ENCODE measurements at regions not wholly inside any gene's neighbourhood (a gene's known extent, or its start where the extent isn't known, plus 50 kb on each side); places are given as distances from the start of the nearest gene placed in this dataset.

GRCh38 chr6:18663011-18663410 is 275.9 kb downstream of the RNF144B start:
- H3K14ac ChIP-seq (replicated peaks; ENCODE audit: low read depth, low read length), result no peak overlapping the region
- no peak overlapping the region for H3K4me3 ChIP-seq (ENCODE audit: insufficient read depth, low read depth, low read length)
- no peak overlapping the region for H3K9ac ChIP-seq (ENCODE audit: low read depth, low read length)
- intact Hi-C loops (cut with micrococcal nuclease) (no loop called here), dilution Hi-C loops (cut with HindIII; ENCODE audit: low sequenced_read_pairs, unreplicated experiment) (no loop called here), in situ Hi-C loops (cut with MboI; ENCODE audit: low sequenced_read_pairs) (no loop called here)
- DNase-seq (no peak), ATAC-seq (ENCODE audit: low read depth) (no peak)
- H2BK120ac ChIP-seq (ENCODE audit: low read depth, low read length), result no peak overlapping the region
- ChIA-PET POLR2A (ENCODE audit: unreplicated experiment) (no interaction called here), CTCF (interaction anchor here (0.6 kb wide), 1 partner anchor 85 kb away, joined by 3 read pairs; no protein-coding TSS in a partner anchor)
- no peak overlapping the region for H2AK9ac ChIP-seq (replicated peaks; ENCODE audit: low read depth, low read length, poor library complexity)
- H2BK15ac ChIP-seq (ENCODE audit: low read depth, low read length), result no peak overlapping the region
- no peaks in the 10 kb centered on the region for H3K9me3 ChIP-seq (ENCODE audit: control insufficient read depth, insufficient read depth, low read length)
- no peak overlapping the region for H2AK5ac ChIP-seq (ENCODE audit: low read depth, low read length)
- H4K5ac ChIP-seq (ENCODE audit: low read depth, low read length), result no peak overlapping the region
- no peaks in the 10 kb centered on the region for H3K9me1 ChIP-seq (ENCODE audit: insufficient read depth, low read length)
- H3K56ac ChIP-seq (ENCODE audit: extremely low read depth, insufficient read depth, low read length), result no peak overlapping the region
- H2BK20ac ChIP-seq (ENCODE audit: low read depth, low read length), result no peak overlapping the region
- no peak overlapping the region for H3K4ac ChIP-seq (ENCODE audit: low read depth, low read length)
- no peak overlapping the region for H3K27ac ChIP-seq (ENCODE audit: insufficient read depth, low read length)
- no peaks in the 10 kb centered on the region for H3K4me1 ChIP-seq (ENCODE audit: control insufficient read depth, insufficient read depth, low read length)
- TF ChIP-seq POLR2A (IDR thresholded peaks at IDR 0.05; ENCODE audit: low read depth, low read length) (no peak), SMC3 (IDR thresholded peaks at IDR 0.05; ENCODE audit: low read depth, low read length) (no peak), RFX5 (IDR thresholded peaks at IDR 0.05; ENCODE audit: low read depth, low read length) (no peak), CHD1 (IDR thresholded peaks at IDR 0.05; ENCODE audit: low read depth, low read length) (no peak), USF2 (IDR thresholded peaks at IDR 0.05; ENCODE audit: low read depth, low read length) (no peak)
- H4K8ac ChIP-seq (ENCODE audit: low read depth in 2 of 2, low read length in 2 of 2), result no peak overlapping the region
- no peaks in the 10 kb centered on the region for H4K20me1 ChIP-seq (ENCODE audit: insufficient read depth, low read length)
- H3K18ac ChIP-seq (ENCODE audit: low read depth, low read length), result no peak overlapping the region
- H3K79me1 ChIP-seq (ENCODE audit: low read depth in 1 of 2, low read length in 2 of 2), result no peaks in the 10 kb centered on the region
- H3K23ac ChIP-seq (ENCODE audit: low read depth, low read length), result no peak overlapping the region
- H3K27me3 ChIP-seq (ENCODE audit: control insufficient read depth, insufficient read depth, low read length), result no peaks in the 10 kb centered on the region
- H3K4me2 ChIP-seq (ENCODE audit: low read depth, low read length), result no peak overlapping the region
- no peaks in the 10 kb centered on the region for H3K36me3 ChIP-seq (ENCODE audit: control insufficient read depth, insufficient read depth, low read length)
- H4K91ac ChIP-seq (ENCODE audit: insufficient read depth, low read depth, low read length), result no peak overlapping the region
- no TSS peak for BruUV-seq (replicated peaks)
- H2BK5ac ChIP-seq (ENCODE audit: low read depth, low read length, poor library complexity, severe bottlenecking), result no peak overlapping the region
- no CpG with 5 or more reads among the region's 1 CpG for WGBS, 2 experiments (ENCODE audit: extremely low coverage in 2 of 2, insufficient read length in 1 of 2)
- no peak overlapping the region for H2AFZ ChIP-seq (replicated peaks; ENCODE audit: low read length, poor library complexity)

All from IMR-90 (cell line).